Panc1 (cell line): ENCODE measurements at regions not wholly inside any gene's neighbourhood (a gene's known extent, or its start where the extent isn't known, plus 50 kb on each side); places are given as distances from the start of the nearest gene placed in this dataset.

ENCODE experiments used
- CTCF ChIP-seq: fragments of 450-650 bp; IDR thresholded peaks from 2 replicates; pipeline ENCODE4 v1.5.1; 2017; ENCODE audit warnings: mild to moderate bottlenecking
- POLR2AphosphoS5 ChIP-seq: IDR thresholded peaks from 2 replicates; pipeline ENCODE4 v1.6.1; 2012; ENCODE audit warnings: mild to moderate bottlenecking, low read depth, low read length, moderate library complexity
- REST ChIP-seq, 2 experiments: IDR thresholded peaks; 2 replicates each; pipeline ENCODE4 v1.6.1; 2011 to 2012; ENCODE audit warnings: low read depth in 2 of 2, control low read depth in 1 of 2, low read length in 1 of 2, mild to moderate bottlenecking in 1 of 2, moderate library complexity in 1 of 2; ENCODE audit not compliant: insufficient read depth in 1 of 2
- SIN3A ChIP-seq: IDR thresholded peaks from 2 replicates; pipeline ENCODE4 v1.6.1; 2012; ENCODE audit warnings: low read depth, mild to moderate bottlenecking, low read length, moderate library complexity, borderline replicate concordance; ENCODE audit not compliant: insufficient read depth

- TF ChIP-seq CTCF (no peak), REST (IDR thresholded peaks at IDR 0.05; ENCODE audit: insufficient read depth in 1 of 2, low read depth in 2 of 2, low read length in 1 of 2) (no peak), SIN3A (no peak), POLR2AphosphoS5 (no peak)
These were observed 119.0 kb downstream of the JRKL start for GRCh38 chr11:96508861-96509260.
